ENCODE measurements at regions not wholly inside any gene's neighbourhood (a gene's known extent, or its start where the extent isn't known, plus 50 kb on each side); places are given as distances from the start of the nearest gene placed in this dataset.

- DNase-seq (ENCODE audit: low read depth), result peak; percentile 11
- H3K4me3 ChIP-seq (ENCODE audit: low read length), result no peak overlapping the region
- TF ChIP-seq CTCF (conservative IDR thresholded peaks at IDR 0.05; ENCODE audit: low read depth, low read length), result no peak
Measured at GRCh38 chr4:57639561-57640382, 529.6 kb upstream of the IGFBP7 start.

- no peak for DNase-seq (ENCODE audit: low read depth)
- no peak overlapping the region for H3K4me3 ChIP-seq (ENCODE audit: low read length)
- TF ChIP-seq CTCF (conservative IDR thresholded peaks at IDR 0.05; ENCODE audit: low read depth, low read length), result no peak
Measured at GRCh38 chr4:57635910-57636309, 525.7 kb upstream of the IGFBP7 start.

- no peak overlapping the region for H3K4me3 ChIP-seq (ENCODE audit: low read length)
- no peak for TF ChIP-seq CTCF (conservative IDR thresholded peaks at IDR 0.05; ENCODE audit: low read depth, low read length)
- DNase-seq (ENCODE audit: low read depth), result no peak
Measured at GRCh38 chr4:57633212-57633859, 523.2 kb upstream of the IGFBP7 start.

GRCh38 chr4:57632564-57632963, 522.4 kb upstream of the IGFBP7 start:
- no peak for DNase-seq (ENCODE audit: low read depth)
- H3K4me3 ChIP-seq (ENCODE audit: low read length), result no peak overlapping the region
- no peak for TF ChIP-seq CTCF (conservative IDR thresholded peaks at IDR 0.05; ENCODE audit: low read depth, low read length)

- no peak overlapping the region for H3K4me3 ChIP-seq (ENCODE audit: low read length)
- TF ChIP-seq CTCF (conservative IDR thresholded peaks at IDR 0.05; ENCODE audit: low read depth, low read length), result no peak
- no peak for DNase-seq (ENCODE audit: low read depth)
Measured at GRCh38 chr4:57631147-57631546, 521.0 kb upstream of the IGFBP7 start.

- no peak for DNase-seq (ENCODE audit: low read depth)
- H3K4me3 ChIP-seq (ENCODE audit: low read length), result no peak overlapping the region
- TF ChIP-seq CTCF (conservative IDR thresholded peaks at IDR 0.05; ENCODE audit: low read depth, low read length), result no peak
Measured at GRCh38 chr4:57628004-57628403, 517.8 kb upstream of the IGFBP7 start.
